ENCODE measurements at regions not wholly inside any gene's neighbourhood (a gene's known extent, or its start where the extent isn't known, plus 50 kb on each side); places are given as distances from the start of the nearest gene placed in this dataset.

- Histone ChIP-seq H4K20me1 (ENCODE audit: insufficient read depth) (no peaks in the 10 kb centered on the region), H3K79me2 (ENCODE audit: insufficient read depth) (no peaks in the 10 kb centered on the region), H3K36me3 (replicated peaks in 1 of 2; ENCODE audit: control insufficient read depth in 1 of 2, insufficient read depth in 2 of 2, low read length in 1 of 2) (no peaks in the 10 kb centered on the region), H3K9me2 (no peaks in the 10 kb centered on the region), H3K9me3 (no peaks in the 10 kb centered on the region), H3K4me1 (ENCODE audit: control insufficient read depth in 1 of 2, insufficient read depth in 2 of 2, low read depth in 1 of 2, low read length in 1 of 2) (no peaks in the 10 kb centered on the region), H3K9ac (no peak overlapping the region), H2AFZ (ENCODE audit: low read depth) (no peak overlapping the region), H3K27ac (ENCODE audit: low read depth in 2 of 2, low read length in 1 of 2) (no peak overlapping the region), H3F3A (replicated peaks; ENCODE audit: insufficient read depth) (no peaks in the 10 kb centered on the region), H3K27me3 (ENCODE audit: insufficient read depth) (no peaks in the 10 kb centered on the region; the same call in 1 of the 2 replicates), H3K4me2 (no peak overlapping the region), H3K4me3 (ENCODE audit: low read depth in 2 of 2, low read length in 1 of 2) (no peak overlapping the region)
- ChIA-PET CTCF (no interaction called here), POLR2A (no interaction called here)
- no peak for DNase-seq
- TF ChIP-seq CTCF (IDR thresholded peaks at IDR 0.05) (no peak), CHD2 (IDR thresholded peaks at IDR 0.05; ENCODE audit: low read length, partially characterized antibody) (no peak), NRF1 (IDR thresholded peaks at IDR 0.05; ENCODE audit: low read depth, low read length) (no peak)
- TF ChIP-seq, protein P1, sequence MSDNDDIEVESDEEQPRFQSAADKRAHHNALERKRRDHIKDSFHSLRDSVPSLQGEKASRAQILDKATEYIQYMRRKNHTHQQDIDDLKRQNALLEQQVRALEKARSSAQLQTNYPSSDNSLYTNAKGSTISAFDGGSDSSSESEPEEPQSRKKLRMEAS (IDR thresholded peaks at IDR 0.05; ENCODE audit: low read depth) = no peak
- TF ChIP-seq, protein P2, sequence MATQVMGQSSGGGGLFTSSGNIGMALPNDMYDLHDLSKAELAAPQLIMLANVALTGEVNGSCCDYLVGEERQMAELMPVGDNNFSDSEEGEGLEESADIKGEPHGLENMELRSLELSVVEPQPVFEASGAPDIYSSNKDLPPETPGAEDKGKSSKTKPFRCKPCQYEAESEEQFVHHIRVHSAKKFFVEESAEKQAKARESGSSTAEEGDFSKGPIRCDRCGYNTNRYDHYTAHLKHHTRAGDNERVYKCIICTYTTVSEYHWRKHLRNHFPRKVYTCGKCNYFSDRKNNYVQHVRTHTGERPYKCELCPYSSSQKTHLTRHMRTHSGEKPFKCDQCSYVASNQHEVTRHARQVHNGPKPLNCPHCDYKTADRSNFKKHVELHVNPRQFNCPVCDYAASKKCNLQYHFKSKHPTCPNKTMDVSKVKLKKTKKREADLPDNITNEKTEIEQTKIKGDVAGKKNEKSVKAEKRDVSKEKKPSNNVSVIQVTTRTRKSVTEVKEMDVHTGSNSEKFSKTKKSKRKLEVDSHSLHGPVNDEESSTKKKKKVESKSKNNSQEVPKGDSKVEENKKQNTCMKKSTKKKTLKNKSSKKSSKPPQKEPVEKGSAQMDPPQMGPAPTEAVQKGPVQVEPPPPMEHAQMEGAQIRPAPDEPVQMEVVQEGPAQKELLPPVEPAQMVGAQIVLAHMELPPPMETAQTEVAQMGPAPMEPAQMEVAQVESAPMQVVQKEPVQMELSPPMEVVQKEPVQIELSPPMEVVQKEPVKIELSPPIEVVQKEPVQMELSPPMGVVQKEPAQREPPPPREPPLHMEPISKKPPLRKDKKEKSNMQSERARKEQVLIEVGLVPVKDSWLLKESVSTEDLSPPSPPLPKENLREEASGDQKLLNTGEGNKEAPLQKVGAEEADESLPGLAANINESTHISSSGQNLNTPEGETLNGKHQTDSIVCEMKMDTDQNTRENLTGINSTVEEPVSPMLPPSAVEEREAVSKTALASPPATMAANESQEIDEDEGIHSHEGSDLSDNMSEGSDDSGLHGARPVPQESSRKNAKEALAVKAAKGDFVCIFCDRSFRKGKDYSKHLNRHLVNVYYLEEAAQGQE (IDR thresholded peaks at IDR 0.05; ENCODE audit: low read depth, low read length) = no peak
- WGBS (ENCODE audit: low lambda C conversion rate) = 11% methylated on average over 2 of the region's 2 CpGs
Observed at GRCh38 chr3:137079571-137079970, 121.8 kb downstream of the IL20RB start.

GRCh38 chr3:137081711-137082110, 123.9 kb downstream of the IL20RB start:
- CTCF ChIA-PET = interaction anchor here (1.5 kb wide), 2 partner anchors 23 to 49 kb away, joined by 4 read pairs; no protein-coding TSS in a partner anchor
- no peak overlapping the region for H3K27ac ChIP-seq (ENCODE audit: low read depth in 2 of 2, low read length in 1 of 2)
- H4K20me1 ChIP-seq (ENCODE audit: insufficient read depth) = no peaks in the 10 kb centered on the region
- 15% methylated on average over 3 of the region's 3 CpGs for WGBS (ENCODE audit: low lambda C conversion rate)
- H3K79me2 ChIP-seq (ENCODE audit: insufficient read depth) = no peaks in the 10 kb centered on the region
- no peak overlapping the region for H3K9ac ChIP-seq
- no peak overlapping the region for H3K4me2 ChIP-seq
- TF ChIP-seq RFX5 (IDR thresholded peaks at IDR 0.05; ENCODE audit: low read length) (no peak), NFIC (IDR thresholded peaks at IDR 0.05; ENCODE audit: borderline replicate concordance) (no peak), TCF12 (IDR thresholded peaks at IDR 0.05) (no peak), SMC3 (IDR thresholded peaks at IDR 0.05; ENCODE audit: low read depth, low read length) (no peak), FOXJ3 (CRISPR knock-in tag; IDR thresholded peaks at IDR 0.05) (no peak), IRF3 (IDR thresholded peaks at IDR 0.05; ENCODE audit: low read depth, low read length) (no peak), POLR2AphosphoS5 (IDR thresholded peaks at IDR 0.05; ENCODE audit: low read depth, low read length) (no peak), TEAD4 (IDR thresholded peaks at IDR 0.05; ENCODE audit: borderline replicate concordance, insufficient read depth) (no peak), YY1 (IDR thresholded peaks at IDR 0.05; ENCODE audit: low read depth) (no peak), FOXM1 (IDR thresholded peaks at IDR 0.05; ENCODE audit: low read depth) (no peak)
- TF ChIP-seq, protein P2 (IDR thresholded peaks at IDR 0.05; ENCODE audit: low read depth, low read length) = no peak
- H3K4me3 ChIP-seq (ENCODE audit: low read depth in 2 of 2, low read length in 1 of 2) = no peak overlapping the region
- no peaks in the 10 kb centered on the region; the same call in 1 of the 2 replicates for H3K27me3 ChIP-seq (ENCODE audit: insufficient read depth)
- H3K36me3 ChIP-seq (replicated peaks in 1 of 2; ENCODE audit: control insufficient read depth in 1 of 2, insufficient read depth in 2 of 2, low read length in 1 of 2) = no peaks in the 10 kb centered on the region
- no peaks in the 10 kb centered on the region for H3F3A ChIP-seq (replicated peaks; ENCODE audit: insufficient read depth)
- POLR2A ChIA-PET = no interaction called here
- H2AFZ ChIP-seq (ENCODE audit: low read depth) = no peak overlapping the region
- H3K9me2 ChIP-seq = no peaks in the 10 kb centered on the region
- no peaks in the 10 kb centered on the region for H3K9me3 ChIP-seq
- DNase-seq = no peak
- H3K4me1 ChIP-seq (ENCODE audit: control insufficient read depth in 1 of 2, insufficient read depth in 2 of 2, low read depth in 1 of 2, low read length in 1 of 2) = no peaks in the 10 kb centered on the region

Data from SK-N-SH (cell line).